Neuronal stem cell (in vitro differentiated cells): ENCODE measurements at regions not wholly inside any gene's neighbourhood (a gene's known extent, or its start where the extent isn't known, plus 50 kb on each side); places are given as distances from the start of the nearest gene placed in this dataset.
A peak's percentile ranks its signal among the peaks of the same experiment; 100 is the strongest.
"Not testable (repeated sequence)": the region's sequence is repeated elsewhere in the genome, so short reads cannot be mapped to it uniquely, and the experiment has no call there.

Experiments used
- DNase-seq: peaks from one replicate; pipeline ENCODE4 v3.0.0-alpha.2; 2013; ENCODE audit warnings: low spot score
- H2AFZ ChIP-seq: one replicate; pipeline ENCODE4 v1.6.1; 2013; ENCODE audit warnings: mild to moderate bottlenecking, low read length, inconsistent platforms
- H2AK5ac ChIP-seq: 2 replicates; pipeline ENCODE4 v1.6.1; 2013; ENCODE audit warnings: low read depth, mild to moderate bottlenecking, inconsistent platforms, low read length, moderate library complexity, mixed read lengths
- H2BK120ac ChIP-seq: 2 replicates; pipeline ENCODE4 v1.6.1; 2013; ENCODE audit warnings: low read depth, mild to moderate bottlenecking, inconsistent platforms, low read length, moderate library complexity, mixed read lengths
- H2BK12ac ChIP-seq: one replicate; pipeline ENCODE4 v1.6.1; 2013; ENCODE audit warnings: low read length, inconsistent platforms
- H2BK15ac ChIP-seq: 2 replicates; pipeline ENCODE4 v1.6.1; 2013; ENCODE audit warnings: mild to moderate bottlenecking, low read length, inconsistent platforms, mixed read lengths
- H2BK5ac ChIP-seq: one replicate; pipeline ENCODE4 v1.6.1; 2013; ENCODE audit warnings: inconsistent platforms, mild to moderate bottlenecking, low read length, moderate library complexity
- H3K14ac ChIP-seq: one replicate; pipeline ENCODE4 v1.6.1; 2013; ENCODE audit warnings: low read length, inconsistent platforms
- H3K18ac ChIP-seq: 2 replicates; pipeline ENCODE4 v1.6.1; 2013; ENCODE audit warnings: low read length, inconsistent platforms
- H3K23ac ChIP-seq: 2 replicates; pipeline ENCODE4 v1.6.1; 2013; ENCODE audit warnings: low read depth, mild to moderate bottlenecking, mixed read lengths, low read length, inconsistent platforms; ENCODE audit not compliant: poor library complexity
- H3K27ac ChIP-seq: replicated peaks from 3 replicates; pipeline ENCODE4 v1.5.1; 2013; ENCODE audit warnings: low read length, inconsistent platforms
- H3K27me3 ChIP-seq, 3 experiments: 2 replicates each; pipeline ENCODE4 v1.6.1; 2013; ENCODE audit warnings: low read length in 3 of 3, mild to moderate bottlenecking in 2 of 3, inconsistent platforms in 1 of 3, low read depth in 1 of 3, mixed read lengths in 1 of 3, moderate library complexity in 1 of 3; ENCODE audit not compliant: control insufficient read depth in 3 of 3, insufficient read depth in 3 of 3
- H3K36me3 ChIP-seq, 2 donors: replicated peaks in 1 of 2; 2 replicates each; pipeline ENCODE4 v1.6.1; 2013; ENCODE audit warnings: low read length in 2 of 2; ENCODE audit not compliant: control insufficient read depth in 2 of 2, insufficient read depth in 2 of 2
- H3K4ac ChIP-seq: 2 replicates; pipeline ENCODE4 v1.6.1; 2013; ENCODE audit warnings: inconsistent platforms, mild to moderate bottlenecking, low read length, moderate library complexity
- H3K4me1 ChIP-seq, 2 donors: 1 replicate in 1 of 2; 2 replicates in 1 of 2; pipeline ENCODE4 v1.6.1; 2013; ENCODE audit warnings: low read length in 2 of 2, low read depth in 1 of 2; ENCODE audit not compliant: control insufficient read depth in 2 of 2, insufficient read depth in 1 of 2
- H3K4me2 ChIP-seq: one replicate; pipeline ENCODE4 v1.6.1; 2013; ENCODE audit warnings: mild to moderate bottlenecking, low read length, inconsistent platforms; ENCODE audit not compliant: insufficient read depth, poor library complexity, severe bottlenecking
- H3K4me3 ChIP-seq, 2 donors: 2 replicates each; pipeline ENCODE4 v1.5.1; 2013; ENCODE audit warnings: low read length in 2 of 2, mild to moderate bottlenecking in 2 of 2, inconsistent platforms in 1 of 2, moderate library complexity in 1 of 2
- H3K79me1 ChIP-seq: one replicate; pipeline ENCODE4 v1.6.1; 2013; ENCODE audit warnings: low read depth, mild to moderate bottlenecking, inconsistent platforms, low read length, moderate library complexity
- H3K9ac ChIP-seq: one replicate; pipeline ENCODE4 v1.6.1; 2013; ENCODE audit warnings: mild to moderate bottlenecking, low read depth, low read length, inconsistent platforms; ENCODE audit not compliant: poor library complexity
- H3K9me3 ChIP-seq, 2 donors: replicated peaks in 1 of 2; 2 replicates each; pipeline versions ENCODE3 to v1.6.1; 2013; ENCODE audit warnings: low read length in 2 of 2, mild to moderate bottlenecking in 2 of 2, inconsistent platforms in 1 of 2, low read depth in 1 of 2, mixed read lengths in 1 of 2, moderate library complexity in 1 of 2; ENCODE audit not compliant: control insufficient read depth in 2 of 2, insufficient read depth in 1 of 2
- H4K8ac ChIP-seq: one replicate; pipeline ENCODE4 v1.6.1; 2013; ENCODE audit warnings: low read depth, mild to moderate bottlenecking, inconsistent platforms, low read length, moderate library complexity
- H4K91ac ChIP-seq: one replicate; pipeline ENCODE4 v1.6.1; 2013; ENCODE audit warnings: low read length, low read depth, mild to moderate bottlenecking, inconsistent platforms; ENCODE audit not compliant: poor library complexity
- WGBS, 2 donors: extraction: QIAGEN DNeasy Blood & Tissue Kit; methylation state at CpG; one replicate each; pipeline ENCODE4 v1.1.7; 2013; ENCODE audit warnings: missing lambda C conversion rate in 2 of 2, mixed read lengths in 1 of 2; ENCODE audit not compliant: insufficient read length in 2 of 2, insufficient replicate concordance in 1 of 2; ENCODE audit errors: extremely low coverage in 2 of 2; 5-methylcytosine and 5-hydroxymethylcytosine counted together

DNA sequence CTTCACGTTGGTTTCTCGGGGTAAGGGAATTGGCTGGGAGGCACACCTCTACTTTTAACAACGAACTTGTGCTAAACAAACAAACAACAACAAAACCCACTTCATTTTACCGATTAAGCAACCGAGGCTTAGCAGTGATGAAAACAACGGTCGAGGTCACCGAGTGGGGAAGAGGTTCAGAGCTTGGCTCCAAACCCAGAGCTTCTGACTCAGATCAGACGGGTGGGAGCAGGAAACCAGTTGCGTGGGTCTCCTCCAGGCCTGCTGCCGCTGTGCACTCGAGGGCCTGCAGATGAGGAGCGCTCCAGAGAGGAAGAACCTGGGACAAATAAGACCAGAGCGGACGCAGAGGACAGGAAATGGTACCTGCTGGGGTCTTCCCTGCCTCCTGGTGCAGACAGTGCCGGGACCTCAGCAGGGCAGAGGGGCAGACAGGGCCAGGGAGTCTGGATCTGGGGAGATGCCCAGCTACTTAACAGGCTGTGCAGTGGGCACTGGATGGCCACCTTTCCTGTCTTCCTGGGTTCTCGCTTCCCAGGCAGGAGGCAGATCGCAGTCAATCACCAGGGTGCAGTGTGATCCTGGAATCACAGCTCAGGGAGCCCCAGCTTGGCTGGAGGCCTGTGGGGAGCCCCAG lies 99.0 kb upstream of the MEF2A start:
- H3K23ac ChIP-seq = no peak overlapping the region
- H3K27me3 ChIP-seq = no peaks in the 10 kb centered on the region
- H3K36me3 ChIP-seq = no peaks in the 10 kb centered on the region
- peak overlapping the region; percentile 9 for H2AK5ac ChIP-seq
- H3K4me3 ChIP-seq = peak overlapping the region in 1 of 2 donors; percentile 5
- H2BK120ac ChIP-seq = no peak overlapping the region
- peak overlapping the region; percentile 13 for H3K18ac ChIP-seq
- H3K14ac ChIP-seq = no peak overlapping the region
- no peak overlapping the region for H3K9ac ChIP-seq
- no peak overlapping the region for H2BK15ac ChIP-seq
- H3K4ac ChIP-seq = no peak overlapping the region
- no peaks in the 10 kb centered on the region for H3K9me3 ChIP-seq
- WGBS, 2 donors = no CpG with 5 or more reads among the region's 18 CpGs
- no peak overlapping the region for H2BK5ac ChIP-seq
- no peak overlapping the region for H4K91ac ChIP-seq
- no peaks in the 10 kb centered on the region for H3K79me1 ChIP-seq
- H3K4me1 ChIP-seq = no peaks in the 10 kb centered on the region
- H3K4me2 ChIP-seq = no peak overlapping the region
- H3K27ac ChIP-seq = no peak overlapping the region
- DNase-seq = no peak
- no peak overlapping the region for H2AFZ ChIP-seq
- no peak overlapping the region for H2BK12ac ChIP-seq
- peak overlapping the region; percentile 4 for H4K8ac ChIP-seq

DNA sequence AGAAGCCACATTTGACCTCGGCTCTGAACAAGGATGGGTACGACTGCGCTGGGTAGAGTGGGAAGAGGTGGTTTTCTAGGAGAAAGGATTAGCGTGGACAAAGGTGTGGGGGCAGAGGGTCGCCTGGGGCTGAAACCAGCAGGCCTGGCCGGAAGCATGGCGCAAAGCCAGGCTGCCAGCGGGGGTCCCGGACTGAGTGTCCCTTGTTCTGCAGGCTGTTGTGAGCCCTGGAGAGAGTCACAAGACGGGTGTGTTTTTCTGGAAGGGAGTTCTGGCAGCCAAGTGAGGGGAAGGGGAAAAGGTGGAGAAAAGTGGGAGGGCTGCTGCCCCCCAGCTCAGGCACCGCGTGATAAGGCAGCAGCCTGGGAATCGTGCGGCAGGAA lies 98.5 kb upstream of the MEF2A start:
- Histone ChIP-seq H2AFZ (no peak overlapping the region), H3K9ac (no peak overlapping the region), H3K18ac (peak overlapping the region; percentile 13), H2BK12ac (no peak overlapping the region), H3K4me2 (no peak overlapping the region), H3K9me3 (no peaks in the 10 kb centered on the region), H3K4me3 (peak overlapping the region in 1 of 2 donors; percentile 5), H3K27ac (no peak overlapping the region), H3K14ac (no peak overlapping the region), H4K8ac (peak overlapping the region; percentile 4), H2BK120ac (no peak overlapping the region), H2AK5ac (no peak overlapping the region), H3K36me3 (no peaks in the 10 kb centered on the region), H2BK5ac (no peak overlapping the region), H3K27me3 (no peaks in the 10 kb centered on the region), H2BK15ac (no peak overlapping the region), H3K79me1 (no peaks in the 10 kb centered on the region), H3K4me1 (no peaks in the 10 kb centered on the region), H3K23ac (no peak overlapping the region), H3K4ac (no peak overlapping the region), H4K91ac (no peak overlapping the region)
- WGBS, 2 donors = no CpG with 5 or more reads among the region's 14 CpGs
- no peak for DNase-seq

DNA sequence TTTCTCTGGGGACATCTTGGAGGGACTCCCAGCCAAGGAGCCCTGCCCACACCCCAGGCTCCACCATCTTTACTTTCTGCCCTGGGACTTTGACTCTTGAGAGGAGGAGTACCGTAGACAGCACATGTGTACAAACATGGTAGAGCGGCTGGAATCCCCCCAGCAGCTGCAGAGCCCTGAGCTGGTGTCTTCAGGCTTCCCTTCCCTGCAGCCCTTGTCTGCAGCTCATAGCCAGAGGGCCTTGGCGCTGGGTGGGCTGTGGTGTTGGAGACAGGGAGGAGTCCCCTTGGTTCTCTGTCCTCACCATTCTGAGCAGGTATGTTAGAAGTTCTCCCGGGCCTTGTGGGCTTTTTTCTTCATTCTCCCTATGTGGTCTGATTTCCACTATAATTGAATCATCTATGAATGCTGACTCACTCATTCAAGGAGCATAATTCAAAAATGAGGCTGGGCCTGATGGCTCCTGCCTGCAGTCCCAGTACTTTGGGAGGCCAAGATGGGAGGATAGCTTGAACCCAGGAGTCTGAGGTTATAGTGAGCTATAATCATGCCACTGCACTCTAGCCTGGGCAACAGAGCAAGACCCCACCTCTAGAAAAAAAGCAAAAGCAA lies 97.8 kb upstream of the MEF2A start:
- no peak overlapping the region for H3K4ac ChIP-seq
- peak overlapping the region; percentile 68 for H3K18ac ChIP-seq
- H4K91ac ChIP-seq = no peak overlapping the region
- H3K9me3 ChIP-seq = no peaks in the 10 kb centered on the region
- peak overlapping the region; percentile 50 for H2AK5ac ChIP-seq
- H3K4me3 ChIP-seq = no peak overlapping the region
- peak overlapping the region; percentile 66 for H3K14ac ChIP-seq
- no CpG with 5 or more reads among the region's 4 CpGs for WGBS, 2 donors
- H4K8ac ChIP-seq = no peak overlapping the region
- H3K79me1 ChIP-seq = no peaks in the 10 kb centered on the region
- H2AFZ ChIP-seq = no peak overlapping the region
- H3K9ac ChIP-seq = no peak overlapping the region
- no peak overlapping the region for H2BK120ac ChIP-seq
- no peaks in the 10 kb centered on the region for H3K36me3 ChIP-seq
- peak overlapping the region; percentile 31 for H2BK15ac ChIP-seq
- H3K27ac ChIP-seq = no peak overlapping the region
- H3K4me1 ChIP-seq = no peaks in the 10 kb centered on the region
- H2BK5ac ChIP-seq = no peak overlapping the region
- H3K23ac ChIP-seq = no peak overlapping the region
- no peak overlapping the region for H2BK12ac ChIP-seq
- no peaks in the 10 kb centered on the region for H3K27me3 ChIP-seq
- DNase-seq = no peak
- no peak overlapping the region for H3K4me2 ChIP-seq

DNA sequence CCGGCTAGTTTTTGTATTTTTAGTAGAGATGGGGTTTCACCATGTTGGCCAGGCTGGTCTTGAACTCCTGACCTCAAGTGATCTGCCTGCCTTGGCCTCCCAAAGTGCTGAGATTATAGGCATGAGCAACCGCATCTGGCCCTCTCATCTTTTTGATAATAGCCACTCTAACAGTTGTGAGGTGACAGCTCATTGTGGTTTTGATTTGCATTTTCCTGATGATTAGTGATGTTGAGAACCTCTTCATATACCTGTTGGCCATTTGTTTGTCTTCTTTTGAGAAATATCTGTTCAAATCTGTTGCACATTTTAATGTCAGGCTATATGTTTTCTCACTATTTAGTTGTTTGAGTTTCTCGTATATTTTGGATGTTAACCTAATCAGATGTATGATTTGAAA lies 95.6 kb upstream of the MEF2A start:
- H2BK15ac ChIP-seq, H3K27me3 ChIP-seq, H3K4me3 ChIP-seq, H3K4me1 ChIP-seq, H2BK5ac ChIP-seq, DNase-seq, H3K14ac ChIP-seq, H4K8ac ChIP-seq, H3K9ac ChIP-seq, H3K9me3 ChIP-seq, H3K23ac ChIP-seq, H2AFZ ChIP-seq, H2BK12ac ChIP-seq, H3K36me3 ChIP-seq, H3K4me2 ChIP-seq, H3K27ac ChIP-seq, H3K79me1 ChIP-seq, H2BK120ac ChIP-seq, H3K4ac ChIP-seq, H2AK5ac ChIP-seq, H3K18ac ChIP-seq, H4K91ac ChIP-seq: not testable (repeated sequence)
- WGBS, 2 donors = no CpG with 5 or more reads among the region's 3 CpGs
